Keratinocyte (primary cell): ENCODE measurements at regions not wholly inside any gene's neighbourhood (a gene's known extent, or its start where the extent isn't known, plus 50 kb on each side); places are given as distances from the start of the nearest gene placed in this dataset.

ENCODE experiments used
- CTCF ChIP-seq, 3 experiments: IDR thresholded peaks in 1 of 3; conservative IDR thresholded peaks in 1 of 3; optimal IDR thresholded peaks in 1 of 3; 2 replicates in 2 of 3; 3 replicates in 1 of 3; pipeline versions ENCODE3 to v1.5.1; 2011; ENCODE audit warnings: low read length in 3 of 3, mild to moderate bottlenecking in 3 of 3, moderate library complexity in 2 of 3, control low read depth in 1 of 3, inconsistent platforms in 1 of 3; ENCODE audit not compliant: insufficient read depth in 2 of 3; ENCODE audit errors: extremely low read depth in 1 of 3
- EZH2 ChIP-seq: IDR thresholded peaks from one replicate; pipeline ENCODE4 v1.6.1; 2012; ENCODE audit warnings: inconsistent platforms, mild to moderate bottlenecking, low read length, moderate library complexity

DNA sequence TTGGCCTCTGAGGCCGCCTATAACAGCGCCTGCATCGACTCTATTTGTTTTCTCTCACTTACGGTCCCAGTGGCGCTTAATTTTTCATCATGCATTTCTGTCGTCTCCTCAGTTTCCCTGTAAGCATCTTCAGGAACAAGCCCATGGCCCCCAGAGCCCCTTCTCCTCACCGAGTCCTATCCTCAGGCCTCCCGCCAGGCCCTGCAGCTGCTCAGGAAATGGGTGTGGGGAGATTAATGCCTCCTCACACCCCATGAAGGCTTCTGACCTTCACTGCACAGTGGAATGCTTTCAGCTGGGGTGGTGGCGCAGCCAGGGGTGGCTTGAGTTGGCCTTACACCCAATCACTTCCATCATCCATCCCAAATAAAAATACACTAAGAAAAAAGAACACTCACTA, 260.4 kb downstream of the FAM43A start:
- TF ChIP-seq EZH2 = no peak
- no peak for TF ChIP-seq CTCF (optimal IDR thresholded peaks at IDR 0.05 in 1 of 3, IDR thresholded peaks at IDR 0.05 in 1 of 3, conservative IDR thresholded peaks at IDR 0.05 in 1 of 3; ENCODE audit: extremely low read depth in 1 of 3, insufficient read depth in 2 of 3, low read length in 3 of 3)
